ENCODE measurements at regions not wholly inside any gene's neighbourhood (a gene's known extent, or its start where the extent isn't known, plus 50 kb on each side); places are given as distances from the start of the nearest gene placed in this dataset.
"Not testable (repeated sequence)": the region's sequence is repeated elsewhere in the genome, so short reads cannot be mapped to it uniquely, and the experiment has no call there.

DNA sequence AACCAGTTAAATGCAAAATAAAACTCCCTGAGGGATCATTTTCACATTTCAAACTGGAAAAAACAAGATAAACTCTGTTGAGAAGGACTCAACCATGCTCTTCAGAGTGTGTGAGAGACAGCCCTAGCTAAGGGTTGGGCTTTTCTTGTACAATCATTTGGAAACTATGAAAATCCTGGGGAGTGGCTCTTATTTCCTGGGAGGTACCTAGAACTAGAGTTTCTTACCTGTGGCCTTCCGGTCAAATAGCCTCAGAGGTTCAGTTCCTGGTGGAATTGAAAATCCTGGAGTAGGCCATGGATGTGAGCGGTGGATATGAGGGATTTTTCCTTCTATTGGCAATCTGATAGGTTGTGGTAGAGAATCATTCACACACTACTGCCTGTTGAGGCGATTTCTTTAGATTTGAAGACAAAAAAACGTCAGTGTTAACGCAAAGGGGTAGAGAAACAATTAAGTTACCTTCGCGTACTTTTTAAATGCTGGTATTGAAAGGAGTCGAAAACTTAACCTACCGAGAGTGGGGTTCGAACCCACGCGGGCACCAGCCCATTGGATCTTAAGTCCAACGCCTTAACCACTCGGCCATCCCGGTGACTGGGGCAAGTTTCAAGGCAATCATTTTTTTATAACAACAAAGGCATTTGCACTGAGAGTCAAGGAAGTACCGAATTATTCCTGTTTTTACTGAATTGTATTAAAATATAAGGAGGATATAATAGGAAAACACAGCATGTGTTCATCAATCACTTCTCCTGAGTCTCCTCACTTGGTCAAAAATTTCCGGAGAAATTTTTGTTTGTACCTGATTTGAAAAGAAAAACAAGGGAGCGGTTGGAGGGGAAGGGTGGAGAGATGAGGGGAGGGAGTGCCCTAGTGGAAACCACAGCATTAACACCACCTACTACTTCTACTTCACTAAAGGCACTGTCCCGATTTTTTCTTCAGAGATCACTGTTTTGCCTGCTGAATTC is 191.3 kb downstream of the OR2B2 start:
- DNase-seq, result no peak

DNA sequence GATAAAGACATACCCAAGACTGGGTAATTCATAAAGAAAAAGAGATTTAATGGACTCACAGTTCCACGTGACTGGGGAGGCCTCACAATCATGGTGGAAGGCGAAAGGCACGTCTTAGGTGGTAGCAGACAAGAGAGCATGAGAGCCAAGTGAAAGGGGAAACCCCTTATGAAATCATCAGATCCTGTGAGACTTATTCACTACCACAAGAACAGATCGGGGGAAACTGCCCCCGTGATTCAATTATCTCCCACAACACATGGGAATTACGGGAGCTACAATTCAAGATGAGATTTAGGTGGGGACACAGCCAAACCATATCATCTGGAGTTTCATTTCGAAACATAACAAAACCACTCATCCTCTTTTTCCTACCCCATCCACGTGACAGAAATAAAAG is 193.2 kb downstream of the OR2B2 start:
- not testable (repeated sequence) for DNase-seq

DNA sequence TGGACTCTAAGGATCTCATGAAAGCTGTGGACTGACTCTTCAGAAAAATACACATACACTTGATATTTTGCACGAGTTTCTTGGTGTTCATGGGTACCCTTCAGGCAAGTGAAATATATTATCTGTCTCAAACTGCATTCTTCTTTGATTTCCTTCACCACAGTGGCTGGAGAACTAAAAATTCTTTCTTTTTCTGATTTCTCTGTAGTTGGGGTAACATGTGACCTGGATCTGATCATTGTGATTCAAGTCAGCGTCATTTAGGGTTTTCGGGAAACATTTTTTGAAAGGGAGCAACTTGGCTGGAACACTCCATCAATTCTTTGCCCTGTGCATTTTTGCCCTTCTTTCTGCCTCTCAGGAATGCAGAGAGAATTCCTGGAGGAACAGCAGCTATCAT is 205.8 kb downstream of the OR2B2 start:
- DNase-seq, result no peak

DNA sequence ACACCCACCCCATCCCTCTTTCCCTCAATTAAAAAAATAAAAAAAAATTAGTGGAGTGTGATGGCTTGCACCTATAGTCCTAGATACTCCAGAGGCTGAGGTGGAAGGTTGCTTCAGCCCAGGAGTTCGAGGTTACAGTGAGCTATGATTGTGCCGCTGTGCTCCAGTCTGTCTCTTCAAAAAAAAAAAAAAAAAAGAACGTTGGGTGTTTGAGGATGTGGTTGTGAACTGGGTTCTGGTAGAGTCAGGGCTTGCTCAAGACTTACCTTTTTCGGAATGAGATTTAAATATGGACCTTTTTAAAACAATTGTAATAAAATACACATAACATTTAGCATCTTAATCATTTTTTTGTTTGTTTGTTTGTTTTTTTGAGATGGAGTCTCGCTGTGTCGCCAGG is 211.9 kb downstream of the OR2B2 start:
- DNase-seq, result no peak

DNA sequence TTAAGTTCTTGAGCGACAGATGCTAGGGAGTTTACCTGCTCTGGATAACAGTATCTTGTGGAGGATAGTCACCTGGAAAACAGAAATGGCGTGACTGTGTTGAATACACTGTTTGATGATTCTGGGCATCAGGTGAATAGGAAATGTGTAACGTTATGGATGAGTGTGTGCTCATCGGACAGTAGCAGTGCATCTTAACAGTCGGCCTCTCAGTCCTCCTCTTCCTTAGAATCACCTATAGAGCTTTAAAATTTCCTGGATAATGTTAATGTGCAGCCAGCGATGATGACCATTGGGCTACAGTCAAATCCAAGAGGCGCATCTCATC is 217.7 kb downstream of the OR2B2 start:
- no peak for DNase-seq

DNA sequence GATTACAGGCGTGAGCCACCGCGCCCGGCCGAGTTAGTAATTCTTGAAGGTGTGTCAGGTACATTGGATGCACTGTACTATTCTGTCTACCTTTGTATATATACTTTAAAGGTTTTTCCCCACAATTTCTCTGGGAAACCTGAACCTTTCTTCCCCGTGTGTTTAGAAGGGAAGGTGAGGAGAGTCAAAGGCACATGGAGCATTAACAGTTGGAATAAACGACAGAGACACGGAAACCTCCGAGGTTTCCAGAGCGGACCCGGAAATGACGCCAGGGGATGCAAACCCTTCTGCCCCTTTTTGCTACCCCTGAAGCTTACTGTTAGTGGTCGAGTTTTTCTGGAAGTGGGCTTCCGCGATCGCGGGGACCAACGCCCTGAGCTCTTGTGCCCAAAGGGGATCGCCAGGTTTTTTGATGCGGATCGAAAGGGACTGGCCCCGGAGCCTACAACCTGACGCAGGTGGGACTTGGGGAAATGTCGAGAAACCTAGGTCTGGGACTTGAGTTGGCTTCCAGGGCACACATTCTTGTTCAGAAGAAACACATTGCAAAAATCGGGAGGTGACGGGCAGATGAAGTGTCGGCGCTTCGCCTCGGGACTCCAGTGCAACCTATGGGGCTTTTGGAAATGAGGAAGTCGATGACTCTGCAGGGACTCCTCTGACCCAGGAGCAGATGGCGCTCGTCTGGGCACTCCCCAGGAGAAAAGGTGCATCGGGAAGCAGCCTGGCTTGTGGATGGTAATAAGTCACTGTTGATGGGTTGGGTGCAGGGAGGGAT is 218.2 kb downstream of the OR2B2 start:
- peak; percentile 34 to 58 for DNase-seq

DNA sequence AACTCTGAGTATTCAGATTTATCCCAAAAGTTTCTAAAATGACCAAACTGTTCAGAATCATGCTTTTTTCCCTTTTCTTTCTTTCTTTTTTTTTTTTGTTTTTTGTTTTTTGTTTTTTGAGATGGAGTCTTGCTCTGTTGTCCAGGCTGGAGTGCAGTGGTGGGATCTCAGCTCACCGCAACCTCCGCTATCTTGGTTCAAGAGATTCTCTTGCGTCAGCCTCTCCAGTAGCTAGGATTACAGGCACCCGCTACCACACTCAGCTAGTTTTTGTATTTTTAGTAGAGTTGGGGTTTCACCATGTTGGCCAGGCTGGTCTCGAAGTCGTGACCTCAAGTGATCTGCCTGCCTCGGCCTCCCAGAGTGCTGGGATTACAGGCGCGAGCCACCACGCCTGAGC is 219.2 kb upstream of the ZNF184 start:
- not testable (repeated sequence) for DNase-seq

DNA sequence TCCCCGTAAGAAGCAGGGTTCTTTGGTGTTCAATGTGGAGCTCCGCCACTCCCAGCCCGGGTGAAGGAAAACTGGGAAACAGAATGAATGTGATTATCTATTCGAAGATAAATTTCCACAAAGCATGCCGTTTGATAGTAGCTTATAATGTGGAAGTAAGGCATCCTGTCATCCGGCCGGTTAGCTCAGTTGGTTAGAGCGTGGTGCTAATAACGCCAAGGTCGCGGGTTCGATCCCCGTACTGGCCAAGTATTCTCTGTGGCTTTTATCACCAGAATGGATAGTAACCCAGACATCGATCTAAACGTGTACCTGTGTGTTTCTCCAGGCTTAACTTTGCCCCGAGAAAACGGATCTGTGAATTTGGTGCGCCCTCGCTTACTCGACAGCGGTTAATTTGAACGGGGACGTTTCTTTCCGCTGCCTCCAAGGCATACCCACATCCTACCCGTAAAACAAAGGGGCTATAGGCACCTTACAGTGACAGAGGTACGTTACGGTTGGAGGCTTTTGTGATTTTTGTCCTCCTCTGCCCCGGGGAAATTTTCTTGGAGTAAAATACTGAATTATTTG is 215.2 kb upstream of the ZNF184 start:
- peak; percentile 91 to 93 for DNase-seq

DNA sequence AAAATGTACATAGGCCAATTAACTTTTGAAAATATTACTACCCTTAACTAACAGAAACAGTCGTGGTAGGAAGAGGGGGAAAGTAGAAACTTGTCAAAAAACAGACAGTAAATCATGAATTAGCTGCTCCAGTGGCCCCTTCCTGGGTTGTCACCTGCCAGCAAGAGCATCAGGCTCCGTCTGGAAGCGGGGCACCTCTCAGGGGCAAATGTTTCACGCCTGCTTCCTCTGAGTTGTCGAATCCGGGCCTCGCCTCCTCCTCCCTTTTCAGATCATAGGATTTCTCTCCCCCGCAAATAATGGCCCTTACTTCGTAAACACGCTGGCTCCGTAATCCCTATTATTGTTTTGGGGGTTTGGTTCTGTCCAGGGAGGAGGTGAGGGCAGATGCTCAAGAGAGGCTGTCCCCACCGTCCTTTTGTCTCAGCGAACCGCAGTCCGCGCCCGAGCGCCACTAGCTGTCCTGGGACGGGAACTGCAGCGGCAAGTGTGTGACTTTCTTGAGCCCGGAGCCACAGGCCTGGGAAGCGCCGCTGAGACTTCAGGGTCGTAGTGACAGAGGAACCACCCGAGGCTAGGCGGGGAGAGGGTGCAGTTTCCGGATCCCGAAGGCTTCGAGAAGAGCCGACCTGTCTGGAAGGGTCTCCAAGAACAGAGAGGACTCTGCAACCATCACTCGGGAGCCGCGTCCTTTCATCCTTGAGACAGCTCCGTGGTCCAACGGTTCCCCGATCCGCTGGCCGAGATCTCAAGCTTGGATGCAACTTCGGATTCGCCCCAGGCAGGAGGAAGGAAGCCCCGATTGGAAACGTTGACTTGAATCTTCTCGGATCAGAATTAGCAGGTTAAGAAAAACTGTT is 214.5 kb upstream of the ZNF184 start:
- peak; percentile 80 to 83 for DNase-seq

DNA sequence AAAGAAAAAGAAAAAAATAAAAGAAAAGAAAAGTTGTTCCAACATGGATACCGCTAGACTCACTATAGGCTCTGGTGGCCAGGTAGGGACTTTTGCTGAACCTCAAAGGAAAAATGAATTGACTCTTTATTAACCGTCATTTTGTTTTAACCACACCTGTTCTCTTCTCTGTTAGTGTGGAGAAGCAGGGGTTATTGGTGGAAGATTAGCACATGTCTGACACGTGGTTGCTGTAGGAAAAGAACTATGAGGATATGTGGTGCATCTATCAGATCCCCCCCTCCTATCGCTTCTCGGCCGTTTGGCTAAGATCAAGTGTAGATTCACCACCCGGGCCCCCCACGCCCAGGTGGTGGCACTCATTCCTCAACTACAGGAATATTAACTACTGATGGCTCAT is 212.4 kb upstream of the ZNF184 start:
- no peak for DNase-seq

DNA sequence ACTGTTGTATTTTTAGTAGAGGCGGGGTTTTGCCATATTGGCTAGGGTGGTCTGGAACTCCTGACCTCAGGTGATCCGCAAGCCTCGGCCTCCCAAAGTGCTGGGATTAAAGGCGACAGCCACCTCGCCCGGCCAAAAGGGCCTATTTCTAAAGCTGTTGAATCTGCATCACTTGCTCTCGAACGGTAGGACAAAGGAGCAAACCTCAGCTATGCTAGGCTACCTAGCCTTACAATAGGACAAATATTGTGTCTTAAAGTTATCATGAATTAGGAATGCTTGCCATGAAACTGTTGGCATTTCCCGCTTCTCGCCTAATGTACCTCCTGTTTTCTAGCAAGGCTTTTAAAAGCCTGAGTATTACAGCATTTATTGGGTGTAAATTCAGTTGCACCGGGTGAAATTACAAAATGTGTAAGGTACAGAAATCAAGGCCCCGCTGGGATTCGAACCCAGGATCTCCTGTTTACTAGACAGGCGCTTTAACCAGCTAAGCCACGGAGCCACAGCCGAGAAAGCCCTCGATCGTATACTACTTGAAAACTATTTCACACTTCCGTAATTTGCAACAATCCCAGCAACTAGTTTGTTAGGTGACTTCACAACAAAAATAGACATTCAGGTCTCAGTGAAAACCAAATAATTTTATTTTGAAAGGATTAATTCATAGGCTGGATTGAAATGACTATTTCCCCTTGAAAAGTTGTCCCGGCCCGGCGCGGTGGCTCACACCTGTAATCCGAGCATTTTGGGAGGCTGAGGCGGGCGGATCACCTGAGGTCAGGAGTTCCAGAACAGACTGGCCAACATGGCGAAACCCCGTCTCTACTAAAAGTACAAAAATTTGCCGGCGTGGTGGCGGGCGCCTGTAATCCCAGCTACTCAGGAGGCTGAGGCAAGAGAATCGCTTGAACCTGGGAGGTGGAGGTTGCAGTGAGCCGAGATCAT is 211.6 kb upstream of the ZNF184 start:
- DNase-seq, result peak; percentile 51 to 71

DNA sequence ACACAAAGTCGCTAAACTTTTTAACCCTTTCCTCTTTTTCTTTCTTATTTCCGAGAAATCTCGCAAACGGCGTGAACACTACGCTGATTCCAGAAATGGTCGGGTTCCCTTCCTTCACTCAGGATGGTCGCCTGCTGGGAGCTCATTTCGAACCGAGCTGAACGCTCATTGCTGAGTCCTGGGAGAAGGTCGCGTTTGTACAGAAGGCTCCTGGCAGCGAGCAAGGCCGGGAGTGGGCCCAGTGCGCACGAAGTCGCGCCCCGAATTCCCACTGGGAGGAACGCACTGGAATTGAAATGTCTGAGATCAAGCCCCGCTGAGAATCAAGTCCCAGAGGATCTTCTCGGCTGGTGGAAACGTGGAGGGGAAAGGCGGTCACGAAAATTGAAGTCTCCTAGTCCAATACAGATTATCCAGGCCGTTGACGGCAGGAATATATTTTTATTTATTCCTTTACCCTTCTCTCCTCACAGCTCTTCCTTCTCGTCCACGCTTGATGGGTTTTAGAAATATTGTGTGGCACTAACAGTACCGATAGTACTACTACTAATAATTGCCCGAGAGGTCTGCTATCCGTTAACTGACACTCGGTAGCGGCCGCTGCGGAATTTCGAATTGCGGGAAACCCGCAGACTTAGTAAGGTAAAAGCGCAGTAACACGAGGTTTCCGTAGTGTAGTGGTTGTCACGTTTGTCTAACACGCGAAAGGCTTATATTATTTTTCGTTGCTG is 207.2 kb upstream of the ZNF184 start:
- DNase-seq, result no peak

DNA sequence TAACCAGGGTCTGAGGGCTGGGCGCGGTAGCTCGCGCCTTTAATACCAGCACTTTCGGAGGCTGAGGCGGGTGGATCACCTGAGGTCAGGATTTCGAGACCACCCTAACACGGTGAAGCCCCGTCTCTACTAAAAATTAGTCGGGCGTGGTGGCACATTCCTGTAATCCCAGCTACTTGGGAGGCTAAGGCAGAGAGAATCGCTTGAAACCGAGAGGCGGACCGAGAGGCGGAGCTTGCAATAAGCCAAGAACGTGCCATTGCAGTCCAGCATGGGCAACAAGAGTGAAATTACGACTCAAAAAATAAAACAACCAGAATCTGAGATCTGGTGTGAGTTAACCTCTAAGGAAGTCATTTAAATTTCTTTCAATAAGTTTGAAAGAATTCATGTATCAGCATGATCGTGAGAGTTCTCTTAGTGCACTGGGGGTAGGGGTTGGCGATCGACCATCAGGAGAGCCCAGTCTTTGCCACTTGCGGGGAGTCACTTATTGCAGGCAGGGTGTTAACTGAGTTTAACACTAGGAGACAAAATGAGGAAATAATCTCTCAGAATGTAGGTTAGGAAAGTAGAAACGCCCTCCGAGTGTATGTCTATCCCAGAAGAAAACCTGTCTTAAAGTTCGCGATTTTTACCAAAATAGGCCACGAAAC is 206.5 kb upstream of the ZNF184 start:
- no peak for DNase-seq

DNA sequence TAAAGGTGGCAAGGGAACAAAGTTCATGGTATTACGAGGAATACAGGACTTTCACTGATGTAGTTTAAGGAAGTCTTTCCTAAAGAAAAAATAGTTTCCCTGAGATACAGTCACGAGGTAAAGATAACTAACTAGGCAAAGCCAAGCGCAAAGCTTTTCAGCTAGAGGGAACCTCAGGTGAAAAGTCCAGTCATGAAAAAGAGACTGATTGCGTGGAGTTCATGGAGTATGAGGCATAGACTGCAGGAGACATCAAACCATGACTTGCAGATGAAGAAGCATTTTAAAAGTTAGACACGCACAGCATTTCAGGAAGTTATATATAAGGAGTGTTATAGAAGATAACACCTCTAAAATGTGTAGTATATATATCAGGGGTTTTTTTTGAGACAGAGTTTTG is 205.6 kb upstream of the ZNF184 start:
- DNase-seq, result no peak

DNA sequence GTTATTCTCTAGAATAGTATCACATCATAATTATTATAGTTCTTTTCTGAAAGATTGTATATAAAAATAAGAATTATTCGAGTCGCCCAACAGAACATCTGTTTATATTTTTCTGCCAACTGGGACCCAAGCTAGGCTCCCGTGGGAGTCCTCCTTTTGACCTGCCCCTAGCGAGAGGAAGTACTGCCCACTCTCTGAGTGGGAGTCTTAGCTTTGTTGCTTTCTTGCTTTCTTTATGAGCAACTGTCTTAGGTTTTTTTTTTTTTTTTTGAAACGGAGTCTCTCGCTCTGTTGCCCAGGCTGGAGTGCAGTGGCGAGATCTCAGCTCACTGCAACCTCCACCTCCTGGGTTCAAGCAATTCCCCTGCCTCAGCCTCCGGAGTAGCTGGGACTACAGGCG is 202.0 kb upstream of the ZNF184 start:
- DNase-seq, result no peak

DNA sequence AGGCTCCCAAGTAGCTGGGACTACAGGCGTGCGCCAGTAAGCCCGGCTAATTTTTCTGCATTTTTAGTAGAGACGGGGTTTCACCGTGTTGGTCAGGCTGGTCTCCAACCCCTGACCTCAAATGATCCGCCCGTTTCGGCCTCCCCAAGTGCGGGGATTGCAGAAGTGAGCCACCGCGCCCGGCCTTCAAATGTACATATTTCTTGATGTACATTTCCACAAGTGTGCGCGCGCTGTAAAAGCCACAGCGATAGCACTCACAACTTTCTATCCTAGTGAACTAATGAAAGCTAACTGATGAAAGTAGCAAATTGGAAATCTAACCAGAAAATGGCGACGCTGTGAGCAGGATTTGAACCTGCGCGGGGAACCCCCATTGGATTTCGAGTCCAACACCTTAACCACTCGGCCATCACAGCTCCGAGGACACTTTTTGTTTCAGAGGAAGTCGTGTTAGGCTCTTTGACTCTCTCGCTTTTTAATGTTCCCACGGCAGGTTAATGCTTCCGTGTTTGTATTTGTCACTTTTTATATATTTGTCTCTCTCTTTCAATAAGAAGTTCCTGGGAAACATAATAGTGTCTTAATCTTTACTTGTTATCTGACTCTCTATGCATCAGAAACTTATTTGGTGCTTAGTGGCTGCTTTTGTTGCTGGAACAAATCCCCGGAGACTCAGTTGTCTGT is 199.4 kb upstream of the ZNF184 start:
- DNase-seq, result peak; percentile 23 to 53

DNA sequence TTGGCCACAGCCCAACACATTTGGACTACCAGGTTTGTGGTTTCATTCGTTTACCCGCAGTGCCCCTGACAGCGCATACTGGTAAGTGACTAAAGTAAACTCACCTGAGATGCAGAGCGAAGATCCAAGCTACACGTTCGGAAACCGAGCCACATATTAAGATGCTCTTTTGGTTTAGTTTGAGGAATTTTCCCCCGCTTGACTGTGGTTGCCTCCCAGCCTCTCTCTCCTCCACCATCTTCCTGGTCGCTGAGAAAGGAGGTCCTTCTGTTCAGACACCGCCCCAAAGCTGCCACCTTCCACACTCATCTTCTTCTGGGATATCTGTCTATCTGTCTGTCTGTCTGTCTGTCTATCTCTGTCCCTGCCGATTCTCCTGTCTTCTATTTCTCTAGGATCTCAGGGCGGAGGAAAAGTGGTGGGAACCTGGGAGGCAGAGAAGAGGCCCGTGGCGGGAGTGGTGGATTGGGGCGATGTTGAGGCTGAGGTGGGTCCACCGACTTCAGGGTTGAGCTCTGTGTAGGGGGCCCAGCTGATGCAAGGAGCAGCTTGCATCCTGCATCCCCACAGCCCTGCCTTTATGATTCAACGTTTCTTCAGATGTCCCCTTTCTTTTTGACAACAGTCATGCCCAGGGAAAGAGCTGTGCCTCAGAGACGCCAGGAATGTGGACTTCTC is 196.9 kb upstream of the ZNF184 start:
- peak in 1 of 2 donors; percentile 25 for DNase-seq

DNA sequence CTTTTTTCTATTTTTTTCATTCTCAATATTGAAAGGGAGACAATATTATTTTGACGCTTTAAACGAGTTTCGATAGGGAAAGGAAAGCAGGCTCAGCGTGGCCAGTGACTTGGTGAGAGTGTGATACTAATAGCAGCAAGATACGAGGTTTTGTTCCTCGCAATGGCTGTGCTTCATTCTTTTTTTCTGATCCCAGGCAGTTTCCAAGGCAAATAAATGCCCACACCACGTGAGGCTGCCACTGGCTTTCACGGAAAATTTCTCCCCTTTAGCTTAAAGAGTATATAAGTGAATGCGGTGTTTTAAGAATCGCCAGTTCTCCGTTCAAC is 196.4 kb upstream of the ZNF184 start:
- DNase-seq, result no peak

All from CD4-positive, alpha-beta T cell treated with Interleukin-4 for 1 hour (primary cell).